Loucy (cell line): ENCODE measurements at regions not wholly inside any gene's neighbourhood (a gene's known extent, or its start where the extent isn't known, plus 50 kb on each side); places are given as distances from the start of the nearest gene placed in this dataset.

Source experiments
- H2AFZ ChIP-seq: fragments of 200-600 bp; sonication (generic); 2 replicates; pipeline ENCODE4 v1.6.0; 2016; ENCODE audit warnings: antibody characterized with exemption, mild to moderate bottlenecking, low read length, moderate library complexity
- H3F3A ChIP-seq: fragments of 200-600 bp; 2 replicates; pipeline ENCODE4 v1.6.0; 2016; ENCODE audit warnings: antibody characterized with exemption, low read depth, mild to moderate bottlenecking
- H3K27me3 ChIP-seq: fragments of 200-600 bp; sonication (generic); 2 replicates; pipeline ENCODE4 v1.6.1; 2014; ENCODE audit warnings: low read length, mild to moderate bottlenecking; ENCODE audit not compliant: insufficient read depth, poor library complexity, severe bottlenecking
- H3K36me3 ChIP-seq: fragments of 200-600 bp; sonication (generic); 2 replicates; pipeline ENCODE4 v1.6.1; 2016; ENCODE audit warnings: low read length; ENCODE audit not compliant: insufficient read depth
- H3K4me1 ChIP-seq: fragments of 200-600 bp; sonication (generic); 2 replicates; pipeline ENCODE4 v1.5.1; 2014; ENCODE audit warnings: low read length, mild to moderate bottlenecking; ENCODE audit not compliant: insufficient read depth, poor library complexity, severe bottlenecking
- H3K4me2 ChIP-seq: fragments of 200-600 bp; sonication (generic); 2 replicates; pipeline ENCODE4 v1.6.0; 2014; ENCODE audit warnings: antibody characterized with exemption, low read length, low read depth, mild to moderate bottlenecking; ENCODE audit not compliant: poor library complexity, severe bottlenecking
- H3K4me3 ChIP-seq: fragments of 200-600 bp; sonication (generic); 2 replicates; pipeline ENCODE4 v1.5.1; 2014; ENCODE audit warnings: low read length, mild to moderate bottlenecking, mixed read lengths; ENCODE audit not compliant: poor library complexity, severe bottlenecking
- H3K79me2 ChIP-seq: fragments of 200-600 bp; sonication (generic); 2 replicates; pipeline ENCODE4 v1.6.1; 2014; ENCODE audit warnings: low read length; ENCODE audit not compliant: insufficient read depth
- H3K9ac ChIP-seq: fragments of 200-600 bp; sonication (generic); 2 replicates; pipeline ENCODE4 v1.6.0; 2014; ENCODE audit warnings: mild to moderate bottlenecking, low read depth, low read length, moderate library complexity; ENCODE audit not compliant: poor library complexity, severe bottlenecking
- H3K9me2 ChIP-seq: fragments of 200-600 bp; sonication (generic); replicated peaks from 2 replicates; pipeline ENCODE4 v1.6.1; 2016; ENCODE audit warnings: low read depth, low read length, mixed read lengths
- H3K9me3 ChIP-seq: fragments of 200-600 bp; sonication (generic); 2 replicates; pipeline ENCODE4 v1.6.1; 2014; ENCODE audit warnings: mild to moderate bottlenecking, antibody characterized with exemption, low read length, low read depth; ENCODE audit not compliant: insufficient read depth
- H4K20me1 ChIP-seq: fragments of 200-600 bp; sonication (generic); 2 replicates; pipeline ENCODE4 v1.6.0; 2014; ENCODE audit warnings: antibody characterized with exemption, low read length, mild to moderate bottlenecking; ENCODE audit not compliant: insufficient read depth, poor library complexity, severe bottlenecking
- EZH2phosphoT487 ChIP-seq: fragments of 200-600 bp; IDR thresholded peaks from 2 replicates; pipeline ENCODE4 v1.6.1; 2018; ENCODE audit warnings: antibody characterized with exemption, mild to moderate bottlenecking, moderate library complexity, borderline replicate concordance
- TF ChIP-seq, protein P1 (sequence below): fragments of 200-600 bp; sonication (generic); conservative IDR thresholded peaks from 2 replicates; pipeline ENCODE4 v1.5.1; 2014; ENCODE audit warnings: mild to moderate bottlenecking, antibody characterized with exemption, low read length

GRCh38 chr12:125981610-125982253, 916.5 kb downstream of the AACS start:
- no peak overlapping the region for H2AFZ ChIP-seq
- no peaks in the 10 kb centered on the region for H3F3A ChIP-seq
- H3K9ac ChIP-seq = no peak overlapping the region
- TF ChIP-seq EZH2phosphoT487 = no peak
- TF ChIP-seq, protein P1, sequence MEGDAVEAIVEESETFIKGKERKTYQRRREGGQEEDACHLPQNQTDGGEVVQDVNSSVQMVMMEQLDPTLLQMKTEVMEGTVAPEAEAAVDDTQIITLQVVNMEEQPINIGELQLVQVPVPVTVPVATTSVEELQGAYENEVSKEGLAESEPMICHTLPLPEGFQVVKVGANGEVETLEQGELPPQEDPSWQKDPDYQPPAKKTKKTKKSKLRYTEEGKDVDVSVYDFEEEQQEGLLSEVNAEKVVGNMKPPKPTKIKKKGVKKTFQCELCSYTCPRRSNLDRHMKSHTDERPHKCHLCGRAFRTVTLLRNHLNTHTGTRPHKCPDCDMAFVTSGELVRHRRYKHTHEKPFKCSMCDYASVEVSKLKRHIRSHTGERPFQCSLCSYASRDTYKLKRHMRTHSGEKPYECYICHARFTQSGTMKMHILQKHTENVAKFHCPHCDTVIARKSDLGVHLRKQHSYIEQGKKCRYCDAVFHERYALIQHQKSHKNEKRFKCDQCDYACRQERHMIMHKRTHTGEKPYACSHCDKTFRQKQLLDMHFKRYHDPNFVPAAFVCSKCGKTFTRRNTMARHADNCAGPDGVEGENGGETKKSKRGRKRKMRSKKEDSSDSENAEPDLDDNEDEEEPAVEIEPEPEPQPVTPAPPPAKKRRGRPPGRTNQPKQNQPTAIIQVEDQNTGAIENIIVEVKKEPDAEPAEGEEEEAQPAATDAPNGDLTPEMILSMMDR = no peak
- no peaks in the 10 kb centered on the region for H3K4me1 ChIP-seq
- no peaks in the 10 kb centered on the region for H3K79me2 ChIP-seq
- no peaks in the 10 kb centered on the region for H3K36me3 ChIP-seq
- H3K4me2 ChIP-seq = no peak overlapping the region
- no peaks in the 10 kb centered on the region for H3K9me2 ChIP-seq
- H3K27me3 ChIP-seq = no peaks in the 10 kb centered on the region
- H3K4me3 ChIP-seq = no peak overlapping the region
- H4K20me1 ChIP-seq = no peaks in the 10 kb centered on the region
- no peaks in the 10 kb centered on the region; the same call in 1 of the 2 replicates for H3K9me3 ChIP-seq

DNA sequence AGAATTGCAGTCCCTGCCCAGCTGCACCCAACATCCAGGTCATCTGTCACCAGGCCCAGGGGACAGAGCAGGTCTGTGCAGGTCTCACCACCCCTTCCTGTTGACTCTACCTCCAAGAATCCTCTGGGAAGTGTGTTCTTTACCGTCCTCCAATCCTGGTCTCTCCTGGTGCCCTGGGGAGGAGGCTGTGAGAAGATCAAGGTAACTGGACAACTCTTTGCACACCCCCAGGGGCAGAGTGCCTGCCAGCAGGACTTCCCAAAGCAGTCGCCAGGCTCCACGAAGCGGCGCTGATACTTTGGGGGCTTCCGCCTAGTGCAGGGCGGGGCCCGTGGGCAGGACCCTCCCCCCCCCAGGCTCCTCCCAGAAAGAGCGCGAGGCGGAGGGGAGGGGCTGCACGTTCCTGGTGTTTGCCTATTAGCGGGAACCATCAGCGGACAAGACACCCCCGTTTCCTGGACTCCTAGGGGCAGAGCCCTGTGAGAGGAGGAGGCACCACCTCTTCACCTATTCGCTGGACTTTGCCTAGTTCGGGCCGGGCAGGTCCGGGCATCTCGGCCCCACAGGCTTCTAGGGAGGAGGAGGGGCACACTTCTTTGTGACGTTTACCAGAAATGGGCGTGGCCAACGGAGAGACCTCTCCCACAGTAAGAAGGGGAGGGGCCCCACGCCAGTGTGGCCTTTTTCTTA, 918.0 kb downstream of the AACS start:
- no peak overlapping the region for H3K9ac ChIP-seq

DNA sequence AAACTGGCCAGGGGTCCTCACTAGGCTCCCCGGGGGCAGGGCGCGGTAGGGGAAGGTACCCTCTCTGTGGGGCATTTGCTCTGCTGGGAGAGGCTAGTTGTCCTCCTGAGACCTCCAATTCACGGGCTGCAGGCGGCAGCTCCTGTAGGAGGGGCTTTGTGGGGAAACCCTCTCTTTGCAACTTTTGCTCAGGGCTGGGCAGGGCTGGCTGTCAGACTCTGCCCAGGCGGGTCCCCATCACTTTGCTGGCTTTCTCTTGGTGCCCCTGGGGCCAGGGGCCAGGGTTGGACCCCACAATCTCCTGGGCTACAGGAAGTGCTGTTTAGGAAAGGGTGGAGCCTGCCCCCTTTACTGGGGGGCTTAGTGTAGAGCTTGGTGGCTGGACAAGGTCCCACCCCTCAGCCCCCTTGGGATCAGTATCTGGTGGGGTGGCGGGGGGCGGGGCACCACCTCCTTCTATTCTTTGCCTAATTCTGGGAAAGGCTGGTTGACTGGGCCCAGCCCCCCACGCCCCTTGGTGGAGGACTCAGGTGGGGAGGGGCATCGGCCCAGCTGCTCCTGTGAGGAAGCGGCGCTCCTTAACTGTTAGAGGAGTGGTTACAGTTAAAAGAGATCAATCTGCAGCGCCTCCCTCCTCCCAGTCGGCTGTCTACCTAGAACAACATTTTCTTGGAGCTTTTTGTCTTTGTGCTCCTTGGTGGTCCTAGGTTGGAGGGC, 918.7 kb downstream of the AACS start:
- Histone ChIP-seq H3K27me3 (no peaks in the 10 kb centered on the region), H4K20me1 (no peaks in the 10 kb centered on the region), H3K4me1 (no peaks in the 10 kb centered on the region), H3K36me3 (no peaks in the 10 kb centered on the region), H3K4me2 (no peak overlapping the region), H3K9me3 (no peaks in the 10 kb centered on the region; the same call in 1 of the 2 replicates), H3K9ac (no peak overlapping the region), H2AFZ (no peak overlapping the region), H3K4me3 (no peak overlapping the region), H3K9me2 (no peaks in the 10 kb centered on the region), H3K79me2 (no peaks in the 10 kb centered on the region), H3F3A (no peaks in the 10 kb centered on the region)
- TF ChIP-seq, protein P1 = no peak
- no peak for TF ChIP-seq EZH2phosphoT487

More for the DNA sequence above, 918.0 kb downstream of the AACS start:
- Histone ChIP-seq H4K20me1 (no peaks in the 10 kb centered on the region), H3F3A (no peaks in the 10 kb centered on the region), H3K9me2 (no peaks in the 10 kb centered on the region), H3K4me2 (no peak overlapping the region), H3K9me3 (no peaks in the 10 kb centered on the region; the same call in 1 of the 2 replicates), H3K4me1 (no peaks in the 10 kb centered on the region), H2AFZ (no peak overlapping the region), H3K79me2 (no peaks in the 10 kb centered on the region), H3K4me3 (no peak overlapping the region), H3K36me3 (no peaks in the 10 kb centered on the region), H3K27me3 (no peaks in the 10 kb centered on the region)
- TF ChIP-seq, protein P1 = no peak
- TF ChIP-seq EZH2phosphoT487 = no peak
